ENCODE measurements at regions not wholly inside any gene's neighbourhood (a gene's known extent, or its start where the extent isn't known, plus 50 kb on each side); places are given as distances from the start of the nearest gene placed in this dataset.

- H3K9me3 Mint-ChIP-seq (ENCODE audit: unreplicated experiment) = no peaks in the 10 kb centered on the region
- no peaks in the 10 kb centered on the region for H3K27me3 Mint-ChIP-seq (ENCODE audit: insufficient read depth, unreplicated experiment)
- H3K36me3 Mint-ChIP-seq (ENCODE audit: insufficient read depth, unreplicated experiment) = no peaks in the 10 kb centered on the region
- no peak overlapping the region for H3K4me3 Mint-ChIP-seq (ENCODE audit: unreplicated experiment)
- CTCF ChIA-PET = no interaction called here
- TF ChIP-seq CTCF (IDR thresholded peaks at IDR 0.05; ENCODE audit: unreplicated experiment) = no peak
- H3K4me1 Mint-ChIP-seq (ENCODE audit: insufficient read depth, unreplicated experiment) = no peaks in the 10 kb centered on the region
- H3K27ac Mint-ChIP-seq (ENCODE audit: low read depth, unreplicated experiment) = no peak overlapping the region
- POLR2A ChIA-PET = no interaction called here
- intact Hi-C loops (cut with micrococcal nuclease) = no loop called here
- BruUV-seq (replicated peaks) = no TSS peak
- DNase-seq (ENCODE audit: unreplicated experiment) = no peak
Observed at GRCh38 chr10:108765794-108766193, 1157.5 kb downstream of the XPNPEP1 start.

- H3K27ac Mint-ChIP-seq (ENCODE audit: low read depth, unreplicated experiment) = no peak overlapping the region
- TF ChIP-seq CTCF (IDR thresholded peaks at IDR 0.05; ENCODE audit: unreplicated experiment) = no peak
- DNase-seq (ENCODE audit: unreplicated experiment) = no peak
- intact Hi-C loops (cut with micrococcal nuclease) = no loop called here
- ChIA-PET POLR2A (no interaction called here), CTCF (no interaction called here)
- no peaks in the 10 kb centered on the region for H3K27me3 Mint-ChIP-seq (ENCODE audit: insufficient read depth, unreplicated experiment)
- no TSS peak for BruUV-seq (replicated peaks)
- H3K9me3 Mint-ChIP-seq (ENCODE audit: unreplicated experiment) = no peaks in the 10 kb centered on the region
- H3K4me3 Mint-ChIP-seq (ENCODE audit: unreplicated experiment) = no peak overlapping the region
- H3K4me1 Mint-ChIP-seq (ENCODE audit: insufficient read depth, unreplicated experiment) = no peaks in the 10 kb centered on the region
- no peaks in the 10 kb centered on the region for H3K36me3 Mint-ChIP-seq (ENCODE audit: insufficient read depth, unreplicated experiment)
Observed at GRCh38 chr10:108757946-108758345, 1165.4 kb downstream of the XPNPEP1 start.

- Mint-ChIP-seq H3K27me3 (ENCODE audit: insufficient read depth, unreplicated experiment) (no peaks in the 10 kb centered on the region), H3K4me1 (ENCODE audit: insufficient read depth, unreplicated experiment) (no peaks in the 10 kb centered on the region), H3K9me3 (ENCODE audit: unreplicated experiment) (no peaks in the 10 kb centered on the region), H3K36me3 (ENCODE audit: insufficient read depth, unreplicated experiment) (no peaks in the 10 kb centered on the region), H3K4me3 (ENCODE audit: unreplicated experiment) (no peak overlapping the region), H3K27ac (ENCODE audit: low read depth, unreplicated experiment) (no peak overlapping the region)
- TF ChIP-seq CTCF (IDR thresholded peaks at IDR 0.05; ENCODE audit: unreplicated experiment) = no peak
- ChIA-PET CTCF (no interaction called here), POLR2A (no interaction called here)
- intact Hi-C loops (cut with micrococcal nuclease) = no loop called here
- BruUV-seq (replicated peaks) = no TSS peak
- no peak for DNase-seq (ENCODE audit: unreplicated experiment)
Observed at GRCh38 chr10:108755646-108756045, 1167.7 kb downstream of the XPNPEP1 start.

GRCh38 chr10:108753326-108753725 lies 1170.0 kb downstream of the XPNPEP1 start:
- ChIA-PET CTCF (no interaction called here), POLR2A (no interaction called here)
- intact Hi-C loops (cut with micrococcal nuclease) = no loop called here
- BruUV-seq (replicated peaks) = no TSS peak
- no peak overlapping the region for H3K27ac Mint-ChIP-seq (ENCODE audit: low read depth, unreplicated experiment)
- DNase-seq (ENCODE audit: unreplicated experiment) = no peak
- no peak overlapping the region for H3K4me3 Mint-ChIP-seq (ENCODE audit: unreplicated experiment)
- no peaks in the 10 kb centered on the region for H3K9me3 Mint-ChIP-seq (ENCODE audit: unreplicated experiment)
- H3K27me3 Mint-ChIP-seq (ENCODE audit: insufficient read depth, unreplicated experiment) = no peaks in the 10 kb centered on the region
- TF ChIP-seq CTCF (IDR thresholded peaks at IDR 0.05; ENCODE audit: unreplicated experiment) = no peak
- H3K36me3 Mint-ChIP-seq (ENCODE audit: insufficient read depth, unreplicated experiment) = no peaks in the 10 kb centered on the region
- no peaks in the 10 kb centered on the region for H3K4me1 Mint-ChIP-seq (ENCODE audit: insufficient read depth, unreplicated experiment)

Data from MCF 10A (cell line).